Astrocyte of the cerebellum (primary cell): ENCODE measurements at regions not wholly inside any gene's neighbourhood (a gene's known extent, or its start where the extent isn't known, plus 50 kb on each side); places are given as distances from the start of the nearest gene placed in this dataset.
A peak's percentile ranks its signal among the peaks of the same experiment; 100 is the strongest.
"Not testable (repeated sequence)": the region's sequence is repeated elsewhere in the genome, so short reads cannot be mapped to it uniquely, and the experiment has no call there.

ENCODE experiments used
- DNase-seq: peaks from one replicate; pipeline ENCODE4 v3.0.0-alpha.2; 2011; ENCODE audit warnings: low read depth
- H3K4me3 ChIP-seq: 2 replicates; pipeline ENCODE4 v1.5.1; 2011; ENCODE audit warnings: mild to moderate bottlenecking, low read depth, low read length, moderate library complexity
- in situ Hi-C: cut with HindIII; loops from 2 replicates; pipeline ENCODE4 v1.10.0; 2017; ENCODE audit warnings: low sequenced_read_pairs
- TF ChIP-seq, protein P1 (sequence below): IDR thresholded peaks from 2 replicates; pipeline ENCODE4 v1.5.1; 2012; ENCODE audit warnings: low read length, low read depth, moderate library complexity, mild to moderate bottlenecking; ENCODE audit errors: missing control alignments

GRCh38 chr5:102670224-102670836 is 84.8 kb upstream of the PAM start:
- no peak for DNase-seq

GRCh38 chr5:102671033-102671734 is 83.9 kb upstream of the PAM start:
- DNase-seq, H3K4me3 ChIP-seq, in situ Hi-C loops: not testable (repeated sequence)

More at GRCh38 chr5:102670224-102670836, 84.8 kb upstream of the PAM start:
- in situ Hi-C loops = no loop called here
- TF ChIP-seq, protein P1, sequence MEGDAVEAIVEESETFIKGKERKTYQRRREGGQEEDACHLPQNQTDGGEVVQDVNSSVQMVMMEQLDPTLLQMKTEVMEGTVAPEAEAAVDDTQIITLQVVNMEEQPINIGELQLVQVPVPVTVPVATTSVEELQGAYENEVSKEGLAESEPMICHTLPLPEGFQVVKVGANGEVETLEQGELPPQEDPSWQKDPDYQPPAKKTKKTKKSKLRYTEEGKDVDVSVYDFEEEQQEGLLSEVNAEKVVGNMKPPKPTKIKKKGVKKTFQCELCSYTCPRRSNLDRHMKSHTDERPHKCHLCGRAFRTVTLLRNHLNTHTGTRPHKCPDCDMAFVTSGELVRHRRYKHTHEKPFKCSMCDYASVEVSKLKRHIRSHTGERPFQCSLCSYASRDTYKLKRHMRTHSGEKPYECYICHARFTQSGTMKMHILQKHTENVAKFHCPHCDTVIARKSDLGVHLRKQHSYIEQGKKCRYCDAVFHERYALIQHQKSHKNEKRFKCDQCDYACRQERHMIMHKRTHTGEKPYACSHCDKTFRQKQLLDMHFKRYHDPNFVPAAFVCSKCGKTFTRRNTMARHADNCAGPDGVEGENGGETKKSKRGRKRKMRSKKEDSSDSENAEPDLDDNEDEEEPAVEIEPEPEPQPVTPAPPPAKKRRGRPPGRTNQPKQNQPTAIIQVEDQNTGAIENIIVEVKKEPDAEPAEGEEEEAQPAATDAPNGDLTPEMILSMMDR = peak; percentile 58
- no peak overlapping the region for H3K4me3 ChIP-seq

GRCh38 chr5:102678267-102679058 is 76.6 kb upstream of the PAM start:
- DNase-seq = peak; percentile 79
- in situ Hi-C loops = no loop called here
- H3K4me3 ChIP-seq = no peak overlapping the region
- TF ChIP-seq, protein P1 = no peak

- DNase-seq = peak; percentile 40
- H3K4me3 ChIP-seq = no peak overlapping the region
- TF ChIP-seq, protein P1 = peak; percentile 86
- in situ Hi-C loops = no loop called here
Measured at GRCh38 chr5:102681403-102681983, 73.6 kb upstream of the PAM start.

GRCh38 chr5:102682101-102682647 is 72.9 kb upstream of the PAM start:
- in situ Hi-C loops = no loop called here
- no peak overlapping the region for H3K4me3 ChIP-seq
- no peak for DNase-seq
- TF ChIP-seq, protein P1 = no peak

- DNase-seq, H3K4me3 ChIP-seq, in situ Hi-C loops: not testable (repeated sequence)
Measured at GRCh38 chr5:102688076-102688475, 67.0 kb upstream of the PAM start.

DNA sequence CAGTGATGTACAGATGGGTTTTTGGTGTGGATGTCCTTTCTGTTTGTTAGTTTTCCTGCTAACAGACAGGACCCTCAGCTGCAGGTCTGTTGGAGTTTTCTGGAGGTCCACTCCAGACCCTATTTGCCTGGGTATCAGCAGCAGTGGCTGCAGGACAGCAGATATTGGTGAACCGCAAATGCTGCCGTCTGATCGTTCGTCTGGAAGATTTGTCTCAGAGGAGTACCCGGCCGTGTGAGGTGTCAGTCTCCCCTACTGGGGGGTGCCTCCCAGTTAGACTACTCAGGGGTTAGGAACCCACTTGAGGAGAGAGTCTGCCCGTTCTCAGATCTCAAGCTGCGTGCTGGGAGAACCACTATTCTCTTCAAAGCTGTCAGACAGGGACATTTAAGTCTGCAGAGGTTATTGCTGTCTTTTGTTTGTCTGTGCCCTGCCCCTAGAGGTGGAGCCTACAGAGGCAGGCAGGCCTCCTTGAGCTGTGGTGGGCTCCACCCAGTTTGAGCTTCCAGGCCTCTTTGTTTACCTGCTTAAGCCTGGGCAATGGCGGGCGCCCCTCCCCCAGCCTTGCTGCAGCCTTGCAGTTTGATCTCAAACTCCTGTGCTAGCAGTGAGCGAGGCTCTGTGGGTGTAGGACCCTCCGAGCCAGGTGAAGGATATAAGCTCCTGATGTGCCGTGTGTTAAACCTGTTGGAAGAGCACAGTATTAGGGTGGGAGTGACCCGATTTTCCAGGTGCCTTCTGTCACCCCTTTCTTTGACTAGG is 66.3 kb upstream of the PAM start:
- H3K4me3 ChIP-seq, DNase-seq, in situ Hi-C loops: not testable (repeated sequence)
